SK-N-SH treated with all-trans-retinoic acid at 6 μM for 48 hours (cell line): ENCODE measurements at regions not wholly inside any gene's neighbourhood (a gene's known extent, or its start where the extent isn't known, plus 50 kb on each side); places are given as distances from the start of the nearest gene placed in this dataset.

Experiments
- ARNTL ChIP-seq: fragments of 450-650 bp; formaldehyde crosslinking; IDR thresholded peaks from 2 replicates; pipeline ENCODE4 v1.5.0; 2020; ENCODE audit warnings: low read depth, mild to moderate bottlenecking, moderate library complexity, borderline replicate concordance
- BACH2 ChIP-seq: fragments of 250-450 bp; sonication (Bioruptor Pico); IDR thresholded peaks from 2 replicates; pipeline ENCODE4 v1.9.0; 2021; ENCODE audit warnings: mild to moderate bottlenecking, borderline replicate concordance
- PPARA ChIP-seq: fragments of 250-450 bp; sonication (Bioruptor Pico); IDR thresholded peaks from 2 replicates; pipeline ENCODE4 v1.5.0; 2020; ENCODE audit warnings: mild to moderate bottlenecking, borderline replicate concordance
- SNAI2 ChIP-seq: fragments of 250-450 bp; sonication (Bioruptor Pico); IDR thresholded peaks from 2 replicates; pipeline ENCODE4 v1.5.0; 2020; ENCODE audit warnings: mild to moderate bottlenecking, moderate library complexity
- TOX ChIP-seq: fragments of 250-450 bp; sonication (Bioruptor Pico); IDR thresholded peaks from 2 replicates; pipeline ENCODE4 v1.8.0; 2021; ENCODE audit warnings: mild to moderate bottlenecking, moderate library complexity, borderline replicate concordance
- ZFP30 ChIP-seq: fragments of 450-650 bp; formaldehyde crosslinking; IDR thresholded peaks from 2 replicates; pipeline ENCODE4 v1.5.0; 2022; ENCODE audit warnings: mild to moderate bottlenecking, moderate library complexity
- ZNF70 ChIP-seq: fragments of 450-650 bp; formaldehyde crosslinking; IDR thresholded peaks from 2 replicates; pipeline ENCODE4 v1.5.0; 2020; ENCODE audit warnings: mild to moderate bottlenecking, moderate library complexity

- TF ChIP-seq ZFP30 (CRISPR knock-in tag), result no peak
- no peak for TF ChIP-seq TOX (CRISPR knock-in tag)
- no peak for TF ChIP-seq ARNTL (CRISPR knock-in tag)
- no peak for TF ChIP-seq BACH2 (CRISPR knock-in tag)
- no peak for TF ChIP-seq ZNF70
- TF ChIP-seq PPARA (CRISPR knock-in tag), result no peak
- TF ChIP-seq SNAI2 (CRISPR knock-in tag), result no peak
These were observed 267.7 kb downstream of the GADD45G start for GRCh38 chr9:89872426-89872912.
